Activated CD4-positive, alpha-beta T cell treated with anti-CD3 and anti-CD28 coated beads, Interleukin-2, amount 10 ng/mL, durations not matched to agents 7 days and 5 days (primary cell): ENCODE measurements at regions not wholly inside any gene's neighbourhood (a gene's known extent, or its start where the extent isn't known, plus 50 kb on each side); places are given as distances from the start of the nearest gene placed in this dataset.

ENCODE experiments used
- CTCF ChIA-PET: fragments of 350-600 bp; sonication (Branson Sonifier 250); formaldehyde crosslinking; loops from one replicate; lab custom pipeline; 2021; ENCODE audit warnings: antibody characterized with exemption; lab: Charles Lee
- POLR2A ChIA-PET: fragments of 350-600 bp; sonication (Branson Sonifier 250); formaldehyde crosslinking; loops from one replicate; lab custom pipeline; 2021; ENCODE audit warnings: antibody characterized with exemption; lab: Charles Lee
- DNase-seq: peaks from one replicate; pipeline ENCODE4 v3.0.0-alpha.2; 2020
- H3K27ac Mint-ChIP-seq: one replicate; pipeline ENCODE4 v1.8.0; 2021; ENCODE audit warnings: mild to moderate bottlenecking, moderate library complexity, mixed read lengths
- H3K27me3 Mint-ChIP-seq: one replicate; pipeline ENCODE4 v1.8.0; 2021; ENCODE audit warnings: mixed read lengths
- H3K36me3 Mint-ChIP-seq: one replicate; pipeline ENCODE4 v1.8.0; 2021; ENCODE audit warnings: low read depth, mixed read lengths
- H3K4me1 Mint-ChIP-seq: one replicate; pipeline ENCODE4 v1.8.0; 2021; ENCODE audit warnings: mixed read lengths
- H3K4me3 Mint-ChIP-seq: one replicate; pipeline ENCODE4 v1.8.0; 2021; ENCODE audit warnings: mild to moderate bottlenecking, moderate library complexity, mixed read lengths
- H3K9me3 Mint-ChIP-seq: one replicate; pipeline ENCODE4 v1.8.0; 2021; ENCODE audit warnings: mixed read lengths

GRCh38 chr6:132100388-132100990 lies 149.3 kb upstream of the CCN2 start:
- ChIA-PET CTCF (no interaction called here), POLR2A (no interaction called here)
- no peaks in the 10 kb centered on the region for H3K9me3 Mint-ChIP-seq

GRCh38 chr6:132096996-132097395 lies 145.8 kb upstream of the CCN2 start:
- H3K9me3 Mint-ChIP-seq = no peaks in the 10 kb centered on the region
- DNase-seq = no peak
- no peaks in the 10 kb centered on the region for H3K27me3 Mint-ChIP-seq
- H3K36me3 Mint-ChIP-seq = no peaks in the 10 kb centered on the region
- no peak overlapping the region for H3K4me3 Mint-ChIP-seq
- CTCF ChIA-PET = no interaction called here
- no peak overlapping the region for H3K27ac Mint-ChIP-seq
- H3K4me1 Mint-ChIP-seq = no peaks in the 10 kb centered on the region
- POLR2A ChIA-PET = no interaction called here

More at GRCh38 chr6:132100388-132100990, 149.3 kb upstream of the CCN2 start:
- no peaks in the 10 kb centered on the region for H3K4me1 Mint-ChIP-seq
- no peak overlapping the region for H3K27ac Mint-ChIP-seq
- no peaks in the 10 kb centered on the region for H3K36me3 Mint-ChIP-seq
- no peaks in the 10 kb centered on the region for H3K27me3 Mint-ChIP-seq
- no peak overlapping the region for H3K4me3 Mint-ChIP-seq
- no peak for DNase-seq

- Mint-ChIP-seq H3K27me3 (no peaks in the 10 kb centered on the region), H3K27ac (no peak overlapping the region), H3K4me1 (no peaks in the 10 kb centered on the region), H3K9me3 (no peaks in the 10 kb centered on the region), H3K4me3 (no peak overlapping the region), H3K36me3 (no peaks in the 10 kb centered on the region)
- CTCF ChIA-PET = no interaction called here
- DNase-seq = no peak
- POLR2A ChIA-PET = no interaction called here
These were observed 145.1 kb upstream of the CCN2 start for GRCh38 chr6:132096245-132096644.

- DNase-seq = no peak
- H3K27ac Mint-ChIP-seq = no peak overlapping the region
- no peaks in the 10 kb centered on the region for H3K4me1 Mint-ChIP-seq
- CTCF ChIA-PET = no interaction called here
- H3K9me3 Mint-ChIP-seq = no peaks in the 10 kb centered on the region
- H3K36me3 Mint-ChIP-seq = no peaks in the 10 kb centered on the region
- no peak overlapping the region for H3K4me3 Mint-ChIP-seq
- H3K27me3 Mint-ChIP-seq = no peaks in the 10 kb centered on the region
- POLR2A ChIA-PET = no interaction called here
These were observed 138.0 kb upstream of the CCN2 start for GRCh38 chr6:132089173-132089572.

- Mint-ChIP-seq H3K4me1 (no peaks in the 10 kb centered on the region), H3K4me3 (no peak overlapping the region), H3K9me3 (no peaks in the 10 kb centered on the region), H3K27ac (no peak overlapping the region), H3K27me3 (no peaks in the 10 kb centered on the region), H3K36me3 (no peaks in the 10 kb centered on the region)
- ChIA-PET POLR2A (no interaction called here), CTCF (no interaction called here)
- no peak for DNase-seq
These were observed 137.0 kb upstream of the CCN2 start for GRCh38 chr6:132088150-132088549.

- ChIA-PET POLR2A (no interaction called here), CTCF (no interaction called here)
- Mint-ChIP-seq H3K27ac (no peak overlapping the region), H3K4me1 (no peaks in the 10 kb centered on the region), H3K4me3 (no peak overlapping the region), H3K36me3 (no peaks in the 10 kb centered on the region), H3K27me3 (no peaks in the 10 kb centered on the region), H3K9me3 (no peaks in the 10 kb centered on the region)
- no peak for DNase-seq
These were observed 136.2 kb upstream of the CCN2 start for GRCh38 chr6:132087391-132087790.

GRCh38 chr6:132085731-132086130 lies 134.6 kb upstream of the CCN2 start:
- no peaks in the 10 kb centered on the region for H3K36me3 Mint-ChIP-seq
- H3K4me1 Mint-ChIP-seq = no peaks in the 10 kb centered on the region
- H3K4me3 Mint-ChIP-seq = no peak overlapping the region
- ChIA-PET POLR2A (no interaction called here), CTCF (no interaction called here)
- no peak overlapping the region for H3K27ac Mint-ChIP-seq
- DNase-seq = no peak
- H3K9me3 Mint-ChIP-seq = no peaks in the 10 kb centered on the region
- H3K27me3 Mint-ChIP-seq = no peaks in the 10 kb centered on the region

GRCh38 chr6:132084811-132085509 lies 133.8 kb upstream of the CCN2 start:
- Mint-ChIP-seq H3K36me3 (no peaks in the 10 kb centered on the region), H3K4me1 (no peaks in the 10 kb centered on the region), H3K9me3 (no peaks in the 10 kb centered on the region), H3K4me3 (no peak overlapping the region), H3K27ac (no peak overlapping the region), H3K27me3 (no peaks in the 10 kb centered on the region)
- no peak for DNase-seq
- ChIA-PET CTCF (no interaction called here), POLR2A (no interaction called here)

GRCh38 chr6:132082421-132082820 lies 131.2 kb upstream of the CCN2 start:
- CTCF ChIA-PET = no interaction called here
- no peak for DNase-seq
- Mint-ChIP-seq H3K4me3 (no peak overlapping the region), H3K4me1 (no peaks in the 10 kb centered on the region), H3K27ac (no peak overlapping the region), H3K9me3 (no peaks in the 10 kb centered on the region), H3K27me3 (no peaks in the 10 kb centered on the region), H3K36me3 (no peaks in the 10 kb centered on the region)
- POLR2A ChIA-PET = no interaction called here

- ChIA-PET POLR2A (no interaction called here), CTCF (no interaction called here)
- DNase-seq = no peak
- Mint-ChIP-seq H3K27ac (no peak overlapping the region), H3K27me3 (no peaks in the 10 kb centered on the region), H3K9me3 (no peaks in the 10 kb centered on the region), H3K36me3 (no peaks in the 10 kb centered on the region), H3K4me1 (no peaks in the 10 kb centered on the region), H3K4me3 (no peak overlapping the region)
These were observed 130.2 kb upstream of the CCN2 start for GRCh38 chr6:132081338-132081737.

GRCh38 chr6:132079286-132079685 lies 128.1 kb upstream of the CCN2 start:
- H3K36me3 Mint-ChIP-seq = no peaks in the 10 kb centered on the region
- ChIA-PET CTCF (no interaction called here), POLR2A (no interaction called here)
- no peaks in the 10 kb centered on the region for H3K27me3 Mint-ChIP-seq
- H3K4me3 Mint-ChIP-seq = no peak overlapping the region
- H3K9me3 Mint-ChIP-seq = no peaks in the 10 kb centered on the region
- DNase-seq = no peak
- no peak overlapping the region for H3K27ac Mint-ChIP-seq
- no peaks in the 10 kb centered on the region for H3K4me1 Mint-ChIP-seq

GRCh38 chr6:132076452-132076851 lies 125.3 kb upstream of the CCN2 start:
- Mint-ChIP-seq H3K27ac (no peak overlapping the region), H3K36me3 (no peaks in the 10 kb centered on the region), H3K4me3 (no peak overlapping the region), H3K9me3 (no peaks in the 10 kb centered on the region), H3K4me1 (no peaks in the 10 kb centered on the region), H3K27me3 (peaks cover 3% of the 10 kb centered on the region)
- ChIA-PET POLR2A (no interaction called here), CTCF (no interaction called here)
- no peak for DNase-seq

GRCh38 chr6:132072831-132073230 lies 121.7 kb upstream of the CCN2 start:
- Mint-ChIP-seq H3K36me3 (no peaks in the 10 kb centered on the region), H3K27me3 (peaks cover 3% of the 10 kb centered on the region), H3K9me3 (no peaks in the 10 kb centered on the region), H3K4me1 (no peaks in the 10 kb centered on the region), H3K4me3 (no peak overlapping the region), H3K27ac (no peak overlapping the region)
- DNase-seq = no peak
- POLR2A ChIA-PET = no interaction called here
- CTCF ChIA-PET = no interaction called here

GRCh38 chr6:132072271-132072670 lies 121.1 kb upstream of the CCN2 start:
- Mint-ChIP-seq H3K9me3 (no peaks in the 10 kb centered on the region), H3K4me3 (no peak overlapping the region), H3K27ac (no peak overlapping the region), H3K27me3 (peaks cover 3% of the 10 kb centered on the region), H3K4me1 (no peaks in the 10 kb centered on the region), H3K36me3 (no peaks in the 10 kb centered on the region)
- CTCF ChIA-PET = no interaction called here
- POLR2A ChIA-PET = no interaction called here
- DNase-seq = no peak
